Activated T-cell treated with anti-CD3 and anti-CD28 coated beads, Interleukin-2, amount 50 U/mL, for 4 hours (primary cell): ENCODE measurements at regions not wholly inside any gene's neighbourhood (a gene's known extent, or its start where the extent isn't known, plus 50 kb on each side); places are given as distances from the start of the nearest gene placed in this dataset.

Experiments
- ATAC-seq, 2 donors: fragments of 200-7000 bp; cut with Tn5 transposase; one replicate each; pipeline ENCODE4 v1.10.0; 2021
- DNase-seq: peaks from one replicate; pipeline ENCODE4 v3.0.0-alpha.2; 2020
- H3K27me3 Mint-ChIP-seq: one replicate; pipeline ENCODE4 v1.8.0; 2021; ENCODE audit warnings: low read depth, mixed read lengths
- H3K36me3 Mint-ChIP-seq: one replicate; pipeline ENCODE4 v1.8.0; 2022; ENCODE audit warnings: mixed read lengths; ENCODE audit not compliant: insufficient read depth
- H3K4me1 Mint-ChIP-seq: one replicate; pipeline ENCODE4 v1.8.0; 2021; ENCODE audit warnings: low read depth, mixed read lengths
- H3K4me3 Mint-ChIP-seq: one replicate; pipeline ENCODE4 v1.8.0; 2021; ENCODE audit warnings: mild to moderate bottlenecking, moderate library complexity, mixed read lengths
- H3K9me3 Mint-ChIP-seq: one replicate; pipeline ENCODE4 v1.8.0; 2021; ENCODE audit warnings: mixed read lengths

- no peaks in the 10 kb centered on the region for H3K9me3 Mint-ChIP-seq
- no peaks in the 10 kb centered on the region for H3K4me1 Mint-ChIP-seq
- no peak for DNase-seq
- ATAC-seq, result no peak
- H3K36me3 Mint-ChIP-seq, result no peaks in the 10 kb centered on the region
- no peak overlapping the region for H3K4me3 Mint-ChIP-seq
- peaks cover 12% of the 10 kb centered on the region for H3K27me3 Mint-ChIP-seq
These were observed 183.6 kb upstream of the ATP11B start for GRCh38 chr3:182609575-182610156.

GRCh38 chr3:182612332-182612731 is 181.0 kb upstream of the ATP11B start:
- no peaks in the 10 kb centered on the region for H3K36me3 Mint-ChIP-seq
- H3K4me1 Mint-ChIP-seq, result no peaks in the 10 kb centered on the region
- ATAC-seq, result no peak
- no peak overlapping the region for H3K4me3 Mint-ChIP-seq
- DNase-seq, result no peak
- peaks cover 12% of the 10 kb centered on the region for H3K27me3 Mint-ChIP-seq
- H3K9me3 Mint-ChIP-seq, result no peaks in the 10 kb centered on the region

GRCh38 chr3:182617500-182617899 is 175.8 kb upstream of the ATP11B start:
- DNase-seq, result no peak
- no peaks in the 10 kb centered on the region for H3K9me3 Mint-ChIP-seq
- no peak overlapping the region for H3K4me3 Mint-ChIP-seq
- no peak for ATAC-seq
- H3K4me1 Mint-ChIP-seq, result no peaks in the 10 kb centered on the region
- H3K36me3 Mint-ChIP-seq, result no peaks in the 10 kb centered on the region
- peaks cover 19% of the 10 kb centered on the region for H3K27me3 Mint-ChIP-seq

DNA sequence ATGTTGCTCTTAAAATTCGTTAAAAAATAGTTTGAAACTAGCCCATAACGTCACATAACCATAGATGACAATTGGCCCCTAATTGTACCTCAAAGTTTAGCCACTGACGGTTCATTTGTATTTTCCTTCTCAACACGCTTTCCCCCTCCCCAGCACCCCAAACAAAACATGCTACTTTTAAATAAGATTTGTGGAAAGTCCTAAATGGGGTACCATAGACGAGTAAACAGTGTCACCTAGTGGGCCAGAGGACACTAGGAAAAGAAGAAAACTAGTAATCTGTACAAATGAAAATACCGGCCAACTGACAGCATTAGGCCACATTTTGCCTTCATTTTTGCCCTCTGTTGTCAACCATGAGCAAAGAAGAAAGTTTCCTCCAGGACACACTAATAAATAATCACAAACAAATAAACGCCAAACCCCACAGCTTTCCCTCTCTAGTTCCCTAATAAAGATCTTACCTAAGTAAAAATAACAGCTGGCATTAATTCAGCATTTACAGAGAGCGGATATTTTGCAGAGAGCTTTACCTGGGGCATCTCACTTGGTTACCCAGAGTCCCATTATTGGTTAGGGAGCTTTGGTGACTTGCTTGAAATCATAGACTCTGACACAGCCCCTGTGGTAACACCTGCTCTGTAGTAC is 175.1 kb upstream of the ATP11B start:
- Mint-ChIP-seq H3K4me1 (no peaks in the 10 kb centered on the region), H3K27me3 (peaks cover 19% of the 10 kb centered on the region), H3K4me3 (no peak overlapping the region), H3K36me3 (no peaks in the 10 kb centered on the region), H3K9me3 (no peaks in the 10 kb centered on the region)
- DNase-seq, result no peak
- no peak for ATAC-seq

DNA sequence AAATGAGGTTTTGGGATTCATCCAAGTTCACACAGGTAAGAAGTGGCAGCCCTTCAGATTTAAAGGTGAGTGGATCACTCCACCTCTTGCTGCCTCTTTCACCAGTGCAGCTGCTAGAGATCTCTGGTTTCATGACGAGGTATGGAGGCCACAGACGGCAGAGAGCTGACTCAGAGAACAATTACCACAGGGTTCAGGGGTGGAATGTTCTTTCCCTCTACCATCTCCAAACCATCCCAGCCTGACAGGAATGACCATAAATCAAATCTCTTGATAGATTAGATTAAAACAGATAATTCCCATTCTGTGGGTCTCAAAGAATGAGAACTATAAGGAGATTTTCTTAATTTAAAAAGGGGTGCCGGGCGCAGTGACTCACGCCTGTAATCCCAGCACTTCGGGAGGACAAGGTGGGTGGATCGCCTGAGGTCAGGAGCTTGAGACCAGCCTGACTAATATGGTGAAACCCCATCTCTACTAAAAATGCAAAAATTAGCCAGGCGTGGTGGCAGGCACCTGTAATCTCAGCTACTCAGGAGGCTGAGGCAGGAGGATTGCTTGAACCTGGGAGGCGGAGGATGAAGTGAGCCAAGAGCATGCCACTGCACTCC is 174.2 kb upstream of the ATP11B start:
- Mint-ChIP-seq H3K9me3 (no peaks in the 10 kb centered on the region), H3K4me1 (no peaks in the 10 kb centered on the region), H3K4me3 (no peak overlapping the region), H3K36me3 (no peaks in the 10 kb centered on the region), H3K27me3 (peaks cover 12% of the 10 kb centered on the region)
- DNase-seq (no peak), ATAC-seq (no peak)

DNA sequence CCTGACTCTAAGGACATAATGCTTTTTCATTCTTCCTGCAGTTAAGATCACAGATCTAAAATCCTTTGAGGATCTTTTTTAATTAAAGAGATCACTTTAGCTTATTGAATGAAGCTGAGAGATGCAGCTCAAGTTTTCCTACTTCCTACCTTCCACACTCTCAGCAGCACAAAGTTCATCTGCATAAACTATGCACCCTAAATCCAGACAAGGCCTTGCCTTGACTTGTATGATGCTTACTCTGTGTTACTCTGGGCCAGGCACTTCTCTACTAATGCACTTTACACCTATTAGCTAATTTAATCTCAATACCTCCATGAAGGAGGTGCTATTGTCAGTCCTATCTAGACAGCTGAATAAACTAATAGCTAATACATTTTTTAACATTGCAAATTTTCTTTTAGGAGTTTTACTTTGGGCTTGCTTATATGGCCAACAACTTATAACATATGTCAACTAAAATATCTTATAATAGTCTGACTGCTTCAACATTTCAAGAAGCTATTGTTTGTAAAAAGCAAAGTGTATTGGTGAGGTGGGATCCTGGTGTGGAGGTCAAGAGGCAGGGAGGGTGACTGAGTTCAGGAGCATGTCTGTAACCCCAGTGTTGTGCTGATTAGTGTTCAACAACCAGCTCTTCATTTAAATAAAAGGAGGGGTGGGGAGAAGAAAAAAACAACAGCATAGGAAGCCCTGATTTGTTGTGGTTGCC is 172.4 kb upstream of the ATP11B start:
- DNase-seq (no peak), ATAC-seq (no peak)
- no peak overlapping the region for H3K4me3 Mint-ChIP-seq

DNA sequence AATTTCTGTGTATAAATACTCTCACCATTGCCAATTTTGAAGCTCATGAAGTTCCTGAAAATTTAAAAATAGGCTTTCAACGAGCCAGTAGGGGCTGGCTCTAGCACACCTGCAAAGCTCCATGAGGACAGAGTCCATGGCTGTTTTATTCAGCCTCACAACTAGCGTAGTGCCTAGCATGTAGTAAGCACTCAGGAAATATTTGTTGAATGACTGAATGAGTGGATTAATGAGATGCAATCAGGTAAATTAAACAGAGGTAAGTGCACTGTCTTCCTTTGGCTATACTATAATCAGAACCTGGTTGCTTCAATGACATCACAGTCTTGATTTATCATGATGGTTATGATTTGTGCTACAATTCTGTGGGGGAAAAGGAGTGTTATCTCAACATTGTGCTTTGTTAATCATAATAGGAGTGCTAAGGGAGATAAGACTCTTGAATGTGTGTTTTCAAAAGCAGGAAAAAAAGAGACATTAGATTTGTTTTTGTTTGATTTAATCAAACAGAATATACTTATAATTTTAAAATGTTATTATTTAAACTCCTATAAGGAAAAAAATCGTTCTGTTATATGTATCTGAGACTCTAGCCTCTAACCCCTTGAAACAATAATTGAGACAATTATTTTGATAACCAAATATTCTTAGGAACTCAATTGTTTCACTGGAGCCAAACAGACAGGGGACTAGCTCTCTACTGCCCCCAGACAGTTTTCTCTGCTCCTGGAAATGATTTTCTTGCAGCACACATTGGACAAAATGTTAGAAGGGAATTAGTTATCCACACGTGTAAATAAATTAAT is 171.7 kb upstream of the ATP11B start:
- Mint-ChIP-seq H3K27me3 (peaks cover 15% of the 10 kb centered on the region), H3K9me3 (no peaks in the 10 kb centered on the region)
- ATAC-seq, result no peak

More for the DNA sequence above, 172.4 kb upstream of the ATP11B start:
- H3K4me1 Mint-ChIP-seq, result no peaks in the 10 kb centered on the region
- H3K27me3 Mint-ChIP-seq, result peaks cover 13% of the 10 kb centered on the region
- H3K36me3 Mint-ChIP-seq, result no peaks in the 10 kb centered on the region
- H3K9me3 Mint-ChIP-seq, result no peaks in the 10 kb centered on the region

DNA sequence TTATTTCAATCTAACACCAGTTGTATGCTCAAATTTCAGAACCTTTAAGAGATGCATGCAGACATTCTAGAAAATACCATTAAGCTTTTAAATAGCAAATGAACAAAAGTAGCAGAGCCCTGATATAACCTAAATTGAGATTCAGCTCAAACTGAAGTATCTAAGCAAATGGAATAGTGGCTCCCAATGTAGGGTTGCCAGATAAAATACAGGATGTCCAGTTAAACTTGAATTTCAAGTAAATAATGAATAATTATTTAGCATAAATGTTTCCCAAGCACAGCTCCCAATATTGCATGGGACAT is 171.1 kb upstream of the ATP11B start:
- ATAC-seq (no peak), DNase-seq (no peak)
- Mint-ChIP-seq H3K36me3 (no peaks in the 10 kb centered on the region), H3K4me1 (no peaks in the 10 kb centered on the region), H3K4me3 (no peak overlapping the region), H3K9me3 (no peaks in the 10 kb centered on the region), H3K27me3 (peaks cover 15% of the 10 kb centered on the region)

More for the DNA sequence above, 171.7 kb upstream of the ATP11B start:
- no peak for DNase-seq
- Mint-ChIP-seq H3K4me3 (no peak overlapping the region), H3K36me3 (no peaks in the 10 kb centered on the region), H3K4me1 (no peaks in the 10 kb centered on the region)

- Mint-ChIP-seq H3K36me3 (no peaks in the 10 kb centered on the region), H3K9me3 (no peaks in the 10 kb centered on the region), H3K4me1 (no peaks in the 10 kb centered on the region), H3K4me3 (no peak overlapping the region), H3K27me3 (peaks cover 12% of the 10 kb centered on the region)
- ATAC-seq (no peak), DNase-seq (no peak)
These were observed 166.5 kb upstream of the ATP11B start for GRCh38 chr3:182626484-182627467.

- Mint-ChIP-seq H3K27me3 (peaks cover 8% of the 10 kb centered on the region), H3K4me3 (no peak overlapping the region), H3K9me3 (no peaks in the 10 kb centered on the region), H3K4me1 (no peaks in the 10 kb centered on the region), H3K36me3 (no peaks in the 10 kb centered on the region)
- DNase-seq, result no peak
- no peak for ATAC-seq
These were observed 164.8 kb upstream of the ATP11B start for GRCh38 chr3:182628531-182628930.

DNA sequence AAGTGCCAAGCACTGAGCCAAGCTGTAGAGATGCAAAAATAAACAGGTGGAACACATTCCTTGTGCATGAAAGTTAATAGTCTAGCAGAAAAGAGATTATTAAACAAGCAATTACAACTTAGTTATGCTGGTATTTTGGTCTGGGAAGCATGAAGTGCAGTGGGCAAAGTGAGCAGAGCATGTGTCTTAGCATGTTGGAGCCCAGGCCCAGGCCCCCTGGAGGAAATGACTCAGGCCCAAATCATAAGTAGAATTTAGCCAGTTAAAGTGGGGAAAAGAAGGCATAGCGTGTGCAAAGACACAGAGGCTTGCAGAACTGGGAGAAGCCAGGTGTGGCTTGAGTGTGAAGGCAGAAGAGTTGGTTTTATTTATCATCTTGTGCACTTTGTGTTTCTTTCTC is 163.8 kb upstream of the ATP11B start:
- H3K9me3 Mint-ChIP-seq, result no peaks in the 10 kb centered on the region
- no peak for DNase-seq
- no peaks in the 10 kb centered on the region for H3K4me1 Mint-ChIP-seq
- peaks cover 8% of the 10 kb centered on the region for H3K27me3 Mint-ChIP-seq
- H3K4me3 Mint-ChIP-seq, result no peak overlapping the region
- H3K36me3 Mint-ChIP-seq, result no peaks in the 10 kb centered on the region
- no peak for ATAC-seq

GRCh38 chr3:182631183-182632076 is 161.9 kb upstream of the ATP11B start:
- peaks cover 5% of the 10 kb centered on the region for H3K27me3 Mint-ChIP-seq
- DNase-seq, result no peak
- no peaks in the 10 kb centered on the region for H3K4me1 Mint-ChIP-seq
- H3K36me3 Mint-ChIP-seq, result no peaks in the 10 kb centered on the region
- no peak overlapping the region for H3K4me3 Mint-ChIP-seq
- no peaks in the 10 kb centered on the region for H3K9me3 Mint-ChIP-seq
- no peak for ATAC-seq

- Mint-ChIP-seq H3K27me3 (peaks cover 5% of the 10 kb centered on the region), H3K9me3 (no peaks in the 10 kb centered on the region)
These were observed 161.3 kb upstream of the ATP11B start for GRCh38 chr3:182632077-182632393.

More at GRCh38 chr3:182632077-182632393, 161.3 kb upstream of the ATP11B start:
- no peaks in the 10 kb centered on the region for H3K36me3 Mint-ChIP-seq
- no peak for ATAC-seq
- H3K4me1 Mint-ChIP-seq, result no peaks in the 10 kb centered on the region
- no peak for DNase-seq
- H3K4me3 Mint-ChIP-seq, result no peak overlapping the region
